ENCODE measurements at regions not wholly inside any gene's neighbourhood (a gene's known extent, or its start where the extent isn't known, plus 50 kb on each side); places are given as distances from the start of the nearest gene placed in this dataset.

DNA sequence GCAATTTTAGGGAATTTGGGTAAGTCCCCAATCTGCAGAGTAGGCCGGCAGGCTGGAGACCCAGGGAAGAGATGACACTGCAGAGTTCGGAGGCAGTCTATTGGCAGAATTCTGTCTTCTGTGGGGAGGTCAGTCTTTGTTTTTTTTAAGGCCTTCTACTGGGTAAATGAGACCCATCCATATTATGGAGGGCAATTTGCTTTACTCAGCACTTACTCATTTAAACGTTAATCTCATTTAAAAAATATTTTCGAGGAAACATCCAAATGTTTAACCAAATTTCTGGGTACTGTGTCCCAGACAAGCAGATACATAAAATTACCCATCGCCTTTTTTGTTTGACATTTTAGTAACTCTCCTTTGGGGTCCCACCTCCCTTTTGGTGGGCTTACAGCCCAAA is 139.5 kb downstream of the IRS1 start (continued):
- TF ChIP-seq ZNF146 (tag by site-specific recombination; IDR thresholded peaks at IDR 0.05) (no peak), ZNF211 (tag by site-specific recombination; IDR thresholded peaks at IDR 0.05; ENCODE audit: low read depth) (no peak)

- H3K4me1 ChIP-seq (ENCODE audit: control insufficient read depth, insufficient read depth, low read length): peaks cover 22% of the 10 kb centered on the region
- H3K27ac ChIP-seq (ENCODE audit: extremely low read depth, low read depth, low read length): peak overlapping the region; percentile 34; the same call in 1 of the 2 replicates
Measured at GRCh38 chr2:226659410-226659809, 140.2 kb downstream of the IRS1 start.

DNA sequence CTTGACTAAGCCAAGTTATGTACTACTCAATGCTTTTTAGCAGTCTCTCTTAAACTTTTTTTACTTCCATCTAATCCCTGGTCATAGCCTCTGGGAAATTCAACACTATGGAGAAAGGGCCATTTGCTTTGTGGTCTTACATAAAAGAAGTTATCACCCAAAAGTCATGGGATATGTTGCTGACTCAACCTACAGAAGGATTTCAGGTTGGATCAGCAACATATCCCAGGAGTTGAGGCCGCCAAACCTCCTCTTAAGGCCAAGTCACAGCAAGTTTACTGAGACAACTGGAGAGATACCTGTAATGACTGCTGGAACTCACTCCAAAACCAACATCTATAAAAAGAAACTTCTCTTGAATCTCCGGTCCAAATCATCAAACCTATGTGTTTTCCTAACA is 141.1 kb downstream of the IRS1 start:
- Histone ChIP-seq H3K4me3 (ENCODE audit: low read depth, low read length) (no peak overlapping the region), H3K36me3 (ENCODE audit: control insufficient read depth in 2 of 2, insufficient read depth in 1 of 2, low read length in 2 of 2) (no peaks in the 10 kb centered on the region), H3K9me3 (ENCODE audit: control insufficient read depth, insufficient read depth, low read depth, low read length) (no peaks in the 10 kb centered on the region), H3K4me1 (ENCODE audit: control insufficient read depth, insufficient read depth, low read length) (peaks cover 22% of the 10 kb centered on the region), H3K27ac (ENCODE audit: extremely low read depth, low read depth, low read length) (no peak overlapping the region; the same call in 1 of the 2 replicates)
- POLR2A ChIA-PET: no interaction called here
- TF ChIP-seq FEZF1 (tag by site-specific recombination; IDR thresholded peaks at IDR 0.05) (peak; percentile 49), ZNF404 (tag by site-specific recombination; IDR thresholded peaks at IDR 0.05) (no peak), GLIS1 (tag by site-specific recombination; IDR thresholded peaks at IDR 0.05) (0 out of 2 replicates have a peak, but pooled peaks have one; percentile 18)
- TF ChIP-seq, protein P1, sequence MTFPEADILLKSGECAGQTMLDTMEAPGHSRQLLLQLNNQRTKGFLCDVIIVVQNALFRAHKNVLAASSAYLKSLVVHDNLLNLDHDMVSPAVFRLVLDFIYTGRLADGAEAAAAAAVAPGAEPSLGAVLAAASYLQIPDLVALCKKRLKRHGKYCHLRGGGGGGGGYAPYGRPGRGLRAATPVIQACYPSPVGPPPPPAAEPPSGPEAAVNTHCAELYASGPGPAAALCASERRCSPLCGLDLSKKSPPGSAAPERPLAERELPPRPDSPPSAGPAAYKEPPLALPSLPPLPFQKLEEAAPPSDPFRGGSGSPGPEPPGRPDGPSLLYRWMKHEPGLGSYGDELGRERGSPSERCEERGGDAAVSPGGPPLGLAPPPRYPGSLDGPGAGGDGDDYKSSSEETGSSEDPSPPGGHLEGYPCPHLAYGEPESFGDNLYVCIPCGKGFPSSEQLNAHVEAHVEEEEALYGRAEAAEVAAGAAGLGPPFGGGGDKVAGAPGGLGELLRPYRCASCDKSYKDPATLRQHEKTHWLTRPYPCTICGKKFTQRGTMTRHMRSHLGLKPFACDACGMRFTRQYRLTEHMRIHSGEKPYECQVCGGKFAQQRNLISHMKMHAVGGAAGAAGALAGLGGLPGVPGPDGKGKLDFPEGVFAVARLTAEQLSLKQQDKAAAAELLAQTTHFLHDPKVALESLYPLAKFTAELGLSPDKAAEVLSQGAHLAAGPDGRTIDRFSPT (tag by site-specific recombination; IDR thresholded peaks at IDR 0.05): 0 out of 2 replicates have a peak, but pooled peaks have one; percentile 39
- CTCF ChIA-PET: no interaction called here

More at GRCh38 chr2:226659410-226659809, 140.2 kb downstream of the IRS1 start:
- TF ChIP-seq ZNF596 (tag by site-specific recombination; IDR thresholded peaks at IDR 0.05) (no peak), ZNF558 (tag by site-specific recombination; IDR thresholded peaks at IDR 0.05) (no peak)
- ChIA-PET CTCF (interaction anchor here (0.6 kb wide), 1 partner anchor 153 kb away, joined by 4 read pairs; no protein-coding TSS in a partner anchor), POLR2A (no interaction called here)
- H3K9me3 ChIP-seq (ENCODE audit: control insufficient read depth, insufficient read depth, low read depth, low read length): no peaks in the 10 kb centered on the region
- H3K36me3 ChIP-seq (ENCODE audit: control insufficient read depth in 2 of 2, insufficient read depth in 1 of 2, low read length in 2 of 2): no peaks in the 10 kb centered on the region
- no peak overlapping the region for H3K4me3 ChIP-seq (ENCODE audit: low read depth, low read length)

GRCh38 chr2:226657340-226658053 is 142.1 kb downstream of the IRS1 start:
- POLR2A ChIA-PET: no interaction called here
- no peak for TF ChIP-seq ZNF654 (tag by site-specific recombination; IDR thresholded peaks at IDR 0.05; ENCODE audit: low read depth)
- Histone ChIP-seq H3K4me1 (ENCODE audit: control insufficient read depth, insufficient read depth, low read length) (peaks cover 24% of the 10 kb centered on the region), H3K27ac (ENCODE audit: extremely low read depth, low read depth, low read length) (no peak overlapping the region), H3K9me3 (ENCODE audit: control insufficient read depth, insufficient read depth, low read depth, low read length) (no peaks in the 10 kb centered on the region), H3K4me3 (ENCODE audit: low read depth, low read length) (no peak overlapping the region), H3K36me3 (ENCODE audit: control insufficient read depth in 2 of 2, insufficient read depth in 1 of 2, low read length in 2 of 2) (no peaks in the 10 kb centered on the region)
- CTCF ChIA-PET: no interaction called here

- TF ChIP-seq ZNF138 (tag by site-specific recombination; IDR thresholded peaks at IDR 0.05; ENCODE audit: borderline replicate concordance) (no peak), ZNF114 (tag by site-specific recombination; IDR thresholded peaks at IDR 0.05) (no peak), PRDM6 (tag by site-specific recombination; IDR thresholded peaks at IDR 0.05) (0 out of 2 replicates have a peak, but pooled peaks have one; percentile 12)
- POLR2A ChIA-PET: no interaction called here
- CTCF ChIA-PET: no interaction called here
- Histone ChIP-seq H3K4me3 (ENCODE audit: low read depth, low read length) (no peak overlapping the region), H3K36me3 (ENCODE audit: control insufficient read depth in 2 of 2, insufficient read depth in 1 of 2, low read length in 2 of 2) (no peaks in the 10 kb centered on the region), H3K9me3 (ENCODE audit: control insufficient read depth, insufficient read depth, low read depth, low read length) (no peaks in the 10 kb centered on the region), H3K4me1 (ENCODE audit: control insufficient read depth, insufficient read depth, low read length) (peaks cover 18% of the 10 kb centered on the region), H3K27ac (ENCODE audit: extremely low read depth, low read depth, low read length) (no peak overlapping the region)
Measured at GRCh38 chr2:226656367-226656766, 143.3 kb downstream of the IRS1 start.
